NCI-H446 (cell line): ENCODE measurements at regions not wholly inside any gene's neighbourhood (a gene's known extent, or its start where the extent isn't known, plus 50 kb on each side); places are given as distances from the start of the nearest gene placed in this dataset.
"Not testable (repeated sequence)": the region's sequence is repeated elsewhere in the genome, so short reads cannot be mapped to it uniquely, and the experiment has no call there.

Source experiments
- DNase-seq, 2 experiments: peaks; one replicate each; lab custom pipeline; 2025; lab: John Stamatoyannopoulos, UW

- no peak for DNase-seq
These were observed 92.9 kb downstream of the GPR139 start for GRCh38 chr16:19980632-19981265.

GRCh38 chr16:19979638-19980037 is 94.1 kb downstream of the GPR139 start:
- DNase-seq = no peak

DNA sequence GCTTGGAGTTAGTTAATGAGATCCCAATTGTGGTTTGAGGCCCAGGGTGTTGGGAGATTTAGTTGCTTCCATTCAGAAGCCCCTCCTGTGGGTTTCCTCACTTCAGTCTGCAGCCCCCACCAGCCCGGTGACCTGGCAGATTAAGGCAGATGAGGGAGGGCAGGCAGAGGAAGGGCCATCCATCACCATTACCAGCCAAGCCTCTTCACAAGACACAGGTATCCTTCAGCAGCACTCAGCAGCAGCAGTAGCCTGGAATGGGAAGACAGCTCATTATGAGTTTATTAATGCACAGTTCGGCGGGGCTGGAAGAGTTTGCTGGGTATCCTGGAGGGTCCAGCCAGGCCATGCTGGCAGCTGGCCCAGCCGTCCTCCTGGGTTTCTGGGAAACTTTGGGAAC is 90.0 kb upstream of the GPRC5B start:
- no peak for DNase-seq

- DNase-seq = no peak
These were observed 87.5 kb upstream of the GPRC5B start for GRCh38 chr16:19972111-19972510.

- peak in 1 of 2 experiments; percentile 35 for DNase-seq
These were observed 84.4 kb upstream of the GPRC5B start for GRCh38 chr16:19968891-19969683.

DNA sequence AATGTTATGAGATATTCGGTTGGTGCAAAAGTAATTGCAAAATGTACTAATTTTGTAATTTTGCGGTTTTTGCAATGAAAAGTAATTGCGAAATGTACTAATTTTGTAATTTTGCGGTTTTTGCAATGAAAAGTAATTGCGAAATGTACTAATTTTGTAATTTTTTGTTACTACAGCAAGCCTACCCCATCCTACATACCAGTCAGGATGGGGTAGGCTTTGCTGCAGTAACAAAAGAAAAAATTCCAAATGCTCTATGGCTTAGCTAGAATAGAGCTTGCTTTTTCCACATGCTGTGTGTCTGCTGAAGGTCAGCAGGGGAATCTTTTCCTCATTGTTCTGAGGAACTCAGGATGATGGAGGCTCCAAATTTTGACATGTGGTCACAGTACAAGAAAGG is 83.3 kb upstream of the GPRC5B start:
- no peak for DNase-seq

GRCh38 chr16:19967561-19967960 is 82.9 kb upstream of the GPRC5B start:
- DNase-seq = no peak

- peak; percentile 80 to 89 for DNase-seq
These were observed 78.7 kb upstream of the GPRC5B start for GRCh38 chr16:19963301-19963700.

- DNase-seq = no peak
These were observed 75.5 kb upstream of the GPRC5B start for GRCh38 chr16:19960183-19960582.

DNA sequence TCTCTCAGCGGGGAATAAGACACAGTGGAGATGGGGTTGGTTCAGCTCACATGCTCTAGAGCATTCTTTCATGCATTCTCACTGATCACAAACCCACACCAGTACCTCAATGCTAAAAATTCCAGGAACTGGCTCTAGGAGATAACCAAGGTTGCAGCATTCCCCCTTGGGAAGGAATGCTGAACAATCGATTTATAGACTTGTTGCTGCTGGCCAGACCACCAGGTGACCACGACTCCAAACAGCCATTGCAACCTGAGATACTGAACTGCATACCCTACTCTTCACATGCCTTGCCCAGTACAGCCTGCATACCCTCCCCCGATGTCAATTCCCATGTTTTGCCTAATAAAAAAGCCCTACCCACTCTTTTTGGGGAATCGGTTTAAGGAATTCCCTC is 75.1 kb upstream of the GPRC5B start:
- no peak for DNase-seq

GRCh38 chr16:19955896-19956295 is 71.2 kb upstream of the GPRC5B start:
- not testable (repeated sequence) for DNase-seq

DNA sequence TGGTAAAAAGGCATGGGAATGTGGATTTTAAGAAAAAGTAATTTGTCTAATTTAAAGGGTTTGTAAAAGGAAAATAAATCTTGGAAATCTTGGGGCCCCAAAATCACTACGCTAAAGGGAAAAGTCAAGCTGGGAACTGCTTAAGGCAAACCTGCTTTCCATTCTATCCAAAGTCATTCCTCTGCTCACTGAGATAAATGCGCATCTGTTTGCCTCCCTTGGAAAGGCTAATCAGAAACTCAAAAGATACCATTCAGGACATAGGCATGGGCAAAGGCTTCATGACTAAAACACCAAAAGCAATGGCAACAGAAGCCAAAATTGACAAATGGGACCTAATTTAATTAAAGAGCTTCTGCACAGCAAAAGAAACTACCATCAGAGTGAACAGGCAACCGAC is 70.4 kb upstream of the GPRC5B start:
- not testable (repeated sequence) for DNase-seq

- DNase-seq = no peak
These were observed 63.8 kb upstream of the GPRC5B start for GRCh38 chr16:19948186-19949104.

- DNase-seq = no peak
These were observed 61.3 kb upstream of the GPRC5B start for GRCh38 chr16:19945934-19946333.

- no peak for DNase-seq
These were observed 55.5 kb upstream of the GPRC5B start for GRCh38 chr16:19940195-19940594.

- DNase-seq = no peak
These were observed 54.9 kb upstream of the GPRC5B start for GRCh38 chr16:19939553-19939952.

- DNase-seq = no peak
These were observed 53.9 kb upstream of the GPRC5B start for GRCh38 chr16:19938536-19938935.

GRCh38 chr16:19936441-19936840 is 51.8 kb upstream of the GPRC5B start:
- no peak for DNase-seq

- peak in 1 of 2 experiments; percentile 71 for DNase-seq
These were observed 51.0 kb upstream of the GPRC5B start for GRCh38 chr16:19935694-19936093.
